H1 (cell line): ENCODE measurements at regions not wholly inside any gene's neighbourhood (a gene's known extent, or its start where the extent isn't known, plus 50 kb on each side); places are given as distances from the start of the nearest gene placed in this dataset.

Experiments
- CREB1 ChIP-seq: IDR thresholded peaks from 2 replicates; pipeline ENCODE4 v1.6.1; 2012; ENCODE audit warnings: inconsistent platforms
- CTCF ChIP-seq, 3 experiments: IDR thresholded peaks; 1 replicate in 2 of 3; 2 replicates in 1 of 3; pipeline versions ENCODE4 v1.5.1 to v1.6.1; 2011; ENCODE audit warnings: low read length in 3 of 3, mild to moderate bottlenecking in 3 of 3, inconsistent platforms in 2 of 3, low read depth in 1 of 3, moderate library complexity in 1 of 3; ENCODE audit not compliant: insufficient read depth in 1 of 3; ENCODE audit errors: control extremely low read depth in 1 of 3
- EP300 ChIP-seq, 2 experiments: IDR thresholded peaks; 1 replicate in 1 of 2; 2 replicates in 1 of 2; pipeline ENCODE4 v1.6.1; 2011 to 2012; ENCODE audit warnings: low read depth in 2 of 2, low read length in 2 of 2, mild to moderate bottlenecking in 2 of 2, borderline replicate concordance in 1 of 2, inconsistent platforms in 1 of 2, moderate library complexity in 1 of 2
- EZH2 ChIP-seq: fragments of 200-600 bp; sonication (generic); IDR thresholded peaks from 2 replicates; pipeline ENCODE4 v1.7.1; 2012; ENCODE audit warnings: low read depth, mild to moderate bottlenecking, moderate library complexity, low read length, inconsistent platforms; ENCODE audit not compliant: severe bottlenecking
- HDAC6 ChIP-seq: IDR thresholded peaks from one replicate; pipeline ENCODE4 v1.7.1; 2012; ENCODE audit warnings: low read depth, mild to moderate bottlenecking, inconsistent platforms, low read length, moderate library complexity
- JUN ChIP-seq: IDR thresholded peaks from 2 replicates; pipeline ENCODE4 v1.6.1; 2011; ENCODE audit warnings: low read depth, mild to moderate bottlenecking, improper control_type of control experiment, low read length
- JUND ChIP-seq: IDR thresholded peaks from 2 replicates; pipeline ENCODE4 v1.6.1; 2011; ENCODE audit warnings: mild to moderate bottlenecking, improper control_type of control experiment, low read length
- POLR2A ChIP-seq, 2 experiments: IDR thresholded peaks; 1 replicate in 1 of 2; 2 replicates in 1 of 2; pipeline ENCODE4 v1.6.1; 2011; ENCODE audit warnings: low read depth in 2 of 2, low read length in 2 of 2, mild to moderate bottlenecking in 2 of 2; ENCODE audit errors: control extremely low read depth in 1 of 2
- TAF7 ChIP-seq: optimal IDR thresholded peaks from 2 replicates; pipeline ENCODE3; 2011; ENCODE audit warnings: low read depth, mild to moderate bottlenecking, inconsistent platforms, low read length, moderate library complexity, borderline replicate concordance
- ZNF274 ChIP-seq: IDR thresholded peaks from 2 replicates; pipeline ENCODE4 v1.7.0; 2012; ENCODE audit warnings: low read length, borderline replicate concordance; ENCODE audit errors: extremely low read depth

- no peak for TF ChIP-seq EP300 (IDR thresholded peaks at IDR 0.05; ENCODE audit: borderline replicate concordance in 1 of 2, low read depth in 2 of 2, low read length in 2 of 2)
- TF ChIP-seq CREB1 = no peak
- no peak for TF ChIP-seq ZNF274
- no peak for TF ChIP-seq JUND
- TF ChIP-seq TAF7 = no peak
- TF ChIP-seq HDAC6 = no peak
- no peak for TF ChIP-seq CTCF (IDR thresholded peaks at IDR 0.05; ENCODE audit: control extremely low read depth in 1 of 3, insufficient read depth in 1 of 3, low read depth in 1 of 3, low read length in 3 of 3)
- TF ChIP-seq EZH2 = no peak
- TF ChIP-seq JUN = no peak
- TF ChIP-seq POLR2A (IDR thresholded peaks at IDR 0.05; ENCODE audit: control extremely low read depth in 1 of 2, low read depth in 2 of 2, low read length in 2 of 2) = no peak
Measured at GRCh38 chr2:41997561-41997960, 50.3 kb upstream of the PKDCC start.
